ENCODE measurements at regions not wholly inside any gene's neighbourhood (a gene's known extent, or its start where the extent isn't known, plus 50 kb on each side); places are given as distances from the start of the nearest gene placed in this dataset.

- Histone ChIP-seq H3K27ac (no peak overlapping the region), H3K27me3 (no peaks in the 10 kb centered on the region), H3K4me3 (no peak overlapping the region), H3K9me3 (no peaks in the 10 kb centered on the region), H3K4me1 (no peaks in the 10 kb centered on the region), H3K36me3 (no peaks in the 10 kb centered on the region)
- TF ChIP-seq CTCF (IDR thresholded peaks at IDR 0.05), result no peak
- no peak for TF ChIP-seq EP300 (IDR thresholded peaks at IDR 0.05)
- TF ChIP-seq POLR2A (IDR thresholded peaks at IDR 0.05), result no peak
- DNase-seq (ENCODE audit: low spot score in 2 of 2), result no peak
- WGBS, 2 donors, result 72 to 93% methylated on average over 3 of the region's 3 CpGs
Measured at GRCh38 chr13:68160466-68160865, 930.3 kb upstream of the PCDH9 start.

- TF ChIP-seq EP300 (IDR thresholded peaks at IDR 0.05), result no peak
- TF ChIP-seq POLR2A (IDR thresholded peaks at IDR 0.05), result no peak
- TF ChIP-seq CTCF (IDR thresholded peaks at IDR 0.05), result no peak
- Histone ChIP-seq H3K4me3 (no peak overlapping the region), H3K9me3 (peaks cover 0 to 13% (median 0%) of the 10 kb centered on the region in 4 donors), H3K36me3 (no peaks in the 10 kb centered on the region), H3K27me3 (no peaks in the 10 kb centered on the region), H3K4me1 (no peaks in the 10 kb centered on the region), H3K27ac (no peak overlapping the region)
- WGBS, 2 donors, result 91 to 96% methylated on average over 4 of the region's 4 CpGs
- no peak for DNase-seq (ENCODE audit: low spot score in 2 of 2)
Measured at GRCh38 chr13:68152414-68152813, 922.3 kb upstream of the PCDH9 start.

GRCh38 chr13:68145852-68146251 lies 915.7 kb upstream of the PCDH9 start:
- H3K36me3 ChIP-seq, result no peaks in the 10 kb centered on the region
- H3K4me1 ChIP-seq, result no peaks in the 10 kb centered on the region
- no peak for TF ChIP-seq POLR2A (IDR thresholded peaks at IDR 0.05)
- TF ChIP-seq EP300 (IDR thresholded peaks at IDR 0.05), result no peak
- no peak for TF ChIP-seq CTCF (IDR thresholded peaks at IDR 0.05)
- H3K27me3 ChIP-seq, result no peaks in the 10 kb centered on the region
- H3K27ac ChIP-seq, result no peak overlapping the region
- DNase-seq (ENCODE audit: low spot score in 2 of 2), result no peak
- 90 to 91% methylated on average over 2 of the region's 2 CpGs for WGBS, 2 donors
- H3K9me3 ChIP-seq, result no peaks in the 10 kb centered on the region
- H3K4me3 ChIP-seq, result no peak overlapping the region

GRCh38 chr13:68128297-68128915 lies 898.3 kb upstream of the PCDH9 start:
- WGBS, 2 donors, result 88 to 89% methylated on average over 7 of the region's 7 CpGs
- Histone ChIP-seq H3K36me3 (no peaks in the 10 kb centered on the region), H3K9me3 (no peaks in the 10 kb centered on the region), H3K27me3 (no peaks in the 10 kb centered on the region), H3K27ac (no peak overlapping the region), H3K4me3 (no peak overlapping the region), H3K4me1 (no peaks in the 10 kb centered on the region)
- DNase-seq (ENCODE audit: low spot score in 2 of 2), result no peak
- TF ChIP-seq CTCF (IDR thresholded peaks at IDR 0.05) (no peak), POLR2A (IDR thresholded peaks at IDR 0.05) (no peak), EP300 (IDR thresholded peaks at IDR 0.05) (no peak)

GRCh38 chr13:68125087-68125480 lies 894.9 kb upstream of the PCDH9 start:
- Histone ChIP-seq H3K4me3 (no peak overlapping the region), H3K27ac (no peak overlapping the region), H3K9me3 (no peaks in the 10 kb centered on the region), H3K36me3 (no peaks in the 10 kb centered on the region), H3K4me1 (no peaks in the 10 kb centered on the region), H3K27me3 (no peaks in the 10 kb centered on the region)
- WGBS, 2 donors, result 36 to 54% methylated on average over 2 of the region's 2 CpGs
- TF ChIP-seq POLR2A (IDR thresholded peaks at IDR 0.05) (no peak), EP300 (IDR thresholded peaks at IDR 0.05) (no peak)
- DNase-seq (ENCODE audit: low spot score in 2 of 2), result no peak
